Activated naive CD4-positive, alpha-beta T cell treated with anti-CD3 and anti-CD28 coated beads, Interleukin-2, amount 10 ng/mL, durations not matched to agents 7 days and 5 days (primary cell): ENCODE measurements at regions not wholly inside any gene's neighbourhood (a gene's known extent, or its start where the extent isn't known, plus 50 kb on each side); places are given as distances from the start of the nearest gene placed in this dataset.
"Not testable (repeated sequence)": the region's sequence is repeated elsewhere in the genome, so short reads cannot be mapped to it uniquely, and the experiment has no call there.

Experiments
- CTCF ChIA-PET: fragments of 350-600 bp; sonication (Branson Sonifier 250); formaldehyde crosslinking; loops from one replicate; lab custom pipeline; 2021; ENCODE audit warnings: antibody characterized with exemption; lab: Charles Lee
- DNase-seq: peaks from one replicate; pipeline ENCODE4 v3.0.0-alpha.2; 2020
- H3K27ac Mint-ChIP-seq: one replicate; pipeline ENCODE4 v1.8.0; 2021; ENCODE audit warnings: mild to moderate bottlenecking, moderate library complexity, mixed read lengths
- H3K27me3 Mint-ChIP-seq: one replicate; pipeline ENCODE4 v1.8.0; 2021; ENCODE audit warnings: mild to moderate bottlenecking, mixed read lengths
- H3K36me3 Mint-ChIP-seq: one replicate; pipeline ENCODE4 v1.8.0; 2021; ENCODE audit warnings: mixed read lengths
- H3K4me1 Mint-ChIP-seq: one replicate; pipeline ENCODE4 v1.8.0; 2021; ENCODE audit warnings: mixed read lengths
- H3K4me3 Mint-ChIP-seq: one replicate; pipeline ENCODE4 v1.8.0; 2021; ENCODE audit warnings: mild to moderate bottlenecking, moderate library complexity, mixed read lengths
- H3K9me3 Mint-ChIP-seq: one replicate; pipeline ENCODE4 v1.8.0; 2021; ENCODE audit warnings: mixed read lengths

DNA sequence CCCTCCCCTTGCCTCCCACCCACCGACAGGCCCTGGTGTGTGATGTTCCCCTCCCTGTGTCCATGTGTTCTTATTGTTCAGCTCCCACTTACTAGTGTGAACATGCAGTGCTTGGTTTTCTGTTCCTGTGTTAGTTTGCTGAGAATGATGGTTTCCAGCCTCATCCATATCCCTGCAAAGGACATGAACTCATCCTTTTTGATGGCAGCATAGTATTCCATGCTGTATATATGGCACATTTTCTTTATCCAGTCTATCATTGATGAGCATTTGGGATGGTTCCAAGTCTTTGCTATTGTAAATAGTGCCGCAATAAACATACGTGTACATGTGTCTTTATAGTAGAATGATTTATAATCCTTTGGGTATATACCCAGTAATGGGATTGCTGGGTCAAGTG lies 538.1 kb upstream of the ZNF804A start:
- not testable (repeated sequence) for H3K4me1 Mint-ChIP-seq, DNase-seq, H3K27me3 Mint-ChIP-seq, H3K27ac Mint-ChIP-seq, H3K36me3 Mint-ChIP-seq, H3K4me3 Mint-ChIP-seq
- CTCF ChIA-PET: interaction anchor here (0.6 kb wide), 1 partner anchor 1866 kb away, joined by 3 read pairs; no protein-coding TSS in a partner anchor
- peaks cover 13% of the 10 kb centered on the region for H3K9me3 Mint-ChIP-seq

DNA sequence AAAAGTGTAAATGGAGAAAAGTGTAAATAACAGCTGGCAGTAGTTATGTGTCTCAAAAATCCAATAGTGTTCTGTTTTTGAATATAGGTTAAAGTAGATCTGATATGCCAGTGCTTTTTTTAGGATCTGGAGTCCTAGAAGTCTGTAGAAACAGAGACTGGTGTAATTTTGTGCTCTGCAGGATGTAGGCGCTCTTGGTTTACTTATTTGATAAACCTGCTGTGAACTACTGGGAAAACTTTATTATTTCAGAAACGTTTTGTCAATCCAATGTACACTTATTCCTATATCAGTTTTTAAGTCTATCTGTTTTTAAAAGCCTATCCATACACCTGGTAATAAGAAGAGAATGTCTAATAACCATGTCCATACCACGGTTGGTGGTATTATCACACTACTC lies 530.8 kb upstream of the ZNF804A start:
- Mint-ChIP-seq H3K27me3 (no peaks in the 10 kb centered on the region), H3K27ac (no peak overlapping the region), H3K4me1 (no peaks in the 10 kb centered on the region), H3K9me3 (peaks cover 14% of the 10 kb centered on the region), H3K36me3 (no peaks in the 10 kb centered on the region), H3K4me3 (no peak overlapping the region)
- DNase-seq: no peak
- CTCF ChIA-PET: interaction anchor here (0.6 kb wide), 1 partner anchor 99 kb away, joined by 3 read pairs; no protein-coding TSS in a partner anchor

DNA sequence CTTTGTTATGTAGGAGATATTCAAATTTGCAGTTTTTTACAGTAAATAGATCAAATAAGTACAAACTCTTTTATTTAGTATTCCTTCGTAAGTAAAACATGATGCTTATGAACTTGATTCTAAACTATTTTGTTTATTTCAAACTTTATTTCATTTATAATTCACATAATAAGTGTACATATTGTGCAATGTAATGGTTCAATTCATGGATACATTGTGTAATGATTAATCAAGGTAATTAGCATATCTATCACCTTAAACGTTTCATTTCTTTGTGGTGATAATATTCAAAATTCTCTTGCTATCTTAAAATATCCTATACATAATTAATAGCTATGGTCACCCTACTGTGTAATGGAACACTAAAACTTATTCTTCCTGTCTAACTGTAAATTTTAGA lies 525.9 kb upstream of the ZNF804A start:
- CTCF ChIA-PET: no interaction called here
- Mint-ChIP-seq H3K36me3 (no peaks in the 10 kb centered on the region), H3K27ac (no peak overlapping the region), H3K9me3 (peaks cover 4% of the 10 kb centered on the region), H3K27me3 (no peaks in the 10 kb centered on the region), H3K4me3 (no peak overlapping the region), H3K4me1 (no peaks in the 10 kb centered on the region)
- no peak for DNase-seq

DNA sequence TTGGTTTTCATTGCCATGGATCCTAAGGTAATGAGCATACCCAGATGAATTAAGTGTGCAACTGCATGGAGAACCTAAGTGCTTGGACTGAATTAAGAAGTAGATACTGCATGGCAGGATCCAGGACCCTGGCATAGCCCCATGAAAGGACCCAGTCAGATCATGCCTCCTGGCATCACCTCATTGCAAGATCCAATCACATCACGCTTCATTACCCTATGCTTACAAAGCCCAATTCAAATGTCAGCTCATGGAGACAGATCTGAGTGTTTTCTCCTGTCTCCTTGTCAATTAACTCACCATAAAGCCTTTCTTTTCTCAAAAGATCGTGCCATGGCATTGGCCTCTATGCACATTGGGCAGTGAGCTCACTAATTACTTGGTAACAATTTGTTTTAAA lies 519.8 kb upstream of the ZNF804A start:
- CTCF ChIA-PET: no interaction called here
- Mint-ChIP-seq H3K27ac (no peak overlapping the region), H3K36me3 (no peaks in the 10 kb centered on the region), H3K4me1 (no peaks in the 10 kb centered on the region), H3K9me3 (peaks cover 5% of the 10 kb centered on the region), H3K4me3 (no peak overlapping the region), H3K27me3 (no peaks in the 10 kb centered on the region)
- DNase-seq: no peak

DNA sequence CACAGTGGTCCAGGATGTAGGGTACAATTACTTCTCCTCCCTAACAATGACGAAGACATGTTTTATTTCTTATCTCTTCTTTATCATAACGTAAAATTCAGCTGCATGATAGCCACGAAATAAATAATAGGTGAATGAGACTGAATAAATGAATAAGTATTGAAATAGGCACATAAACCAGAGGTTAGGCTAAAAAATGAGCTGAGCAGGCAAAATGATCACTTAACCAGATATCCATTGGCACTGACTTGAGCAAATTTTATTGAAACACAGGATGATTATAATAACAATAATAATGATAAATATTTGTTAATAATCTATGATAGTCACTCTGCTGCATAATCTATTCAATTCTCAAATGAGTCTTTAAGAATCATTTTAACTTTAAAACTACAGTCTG lies 506.9 kb upstream of the ZNF804A start:
- no peak for DNase-seq
- H3K9me3 Mint-ChIP-seq: peaks cover 2% of the 10 kb centered on the region
- H3K27me3 Mint-ChIP-seq: no peaks in the 10 kb centered on the region
- no peaks in the 10 kb centered on the region for H3K36me3 Mint-ChIP-seq
- CTCF ChIA-PET: no interaction called here
- no peak overlapping the region for H3K27ac Mint-ChIP-seq
- no peak overlapping the region for H3K4me3 Mint-ChIP-seq
- no peaks in the 10 kb centered on the region for H3K4me1 Mint-ChIP-seq

DNA sequence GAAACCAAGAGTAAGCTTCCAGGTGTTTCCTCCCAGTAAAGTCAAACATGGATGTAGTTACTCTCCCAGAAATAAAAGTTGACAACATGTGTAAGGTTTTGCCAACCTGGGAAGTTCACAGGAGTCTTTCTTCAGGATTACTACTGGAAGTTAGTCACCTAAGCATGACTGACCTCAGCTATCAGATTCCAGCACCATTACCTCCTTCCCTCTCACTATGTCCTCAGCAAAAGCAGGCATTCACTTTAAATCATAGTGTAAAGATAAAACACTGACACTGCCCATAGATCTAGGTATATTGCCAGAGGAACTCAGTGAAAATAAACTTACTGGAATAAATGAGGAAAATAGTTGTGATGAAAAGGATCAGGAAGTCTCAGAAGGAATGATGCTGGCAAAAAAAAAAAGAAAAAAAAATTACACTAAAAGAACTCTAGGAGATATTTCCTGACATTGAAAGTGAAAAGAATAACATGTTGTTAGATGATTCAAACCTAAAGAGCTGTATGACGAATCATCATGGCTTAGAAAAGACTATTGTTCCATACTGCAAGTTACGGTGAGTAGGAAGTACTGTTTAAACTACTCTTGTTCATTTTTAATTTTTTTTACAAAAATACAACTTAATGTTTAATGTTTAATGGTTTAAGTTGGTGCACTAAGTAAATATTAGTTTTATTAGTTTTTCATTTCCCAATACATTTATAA lies 484.5 kb upstream of the ZNF804A start:
- CTCF ChIA-PET: no interaction called here
- peaks cover 1% of the 10 kb centered on the region for H3K9me3 Mint-ChIP-seq
- H3K4me3 Mint-ChIP-seq: no peak overlapping the region
- no peaks in the 10 kb centered on the region for H3K27me3 Mint-ChIP-seq
- H3K4me1 Mint-ChIP-seq: no peaks in the 10 kb centered on the region
- no peaks in the 10 kb centered on the region for H3K36me3 Mint-ChIP-seq
- H3K27ac Mint-ChIP-seq: no peak overlapping the region
- no peak for DNase-seq

DNA sequence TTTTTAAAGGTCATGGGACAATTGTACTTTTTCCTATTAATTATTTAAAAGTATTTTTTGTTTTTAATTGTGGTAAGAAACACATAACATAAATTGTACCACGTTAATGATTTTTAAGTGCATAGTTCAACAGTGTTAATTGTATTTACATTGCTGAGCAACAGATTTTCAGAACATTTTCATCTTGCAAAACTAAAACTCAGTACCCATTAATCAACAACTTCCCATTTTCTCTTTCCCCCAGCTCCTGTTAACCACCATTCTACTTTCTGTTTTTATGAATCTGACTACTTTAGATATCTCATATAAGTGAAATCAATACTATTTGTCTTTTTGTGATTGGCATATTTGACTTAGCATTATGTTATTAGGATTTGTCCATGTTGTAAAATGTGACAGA lies 483.9 kb upstream of the ZNF804A start:
- CTCF ChIA-PET: no interaction called here
- Mint-ChIP-seq H3K27me3 (no peaks in the 10 kb centered on the region), H3K27ac (no peak overlapping the region), H3K36me3 (no peaks in the 10 kb centered on the region), H3K9me3 (peaks cover 1% of the 10 kb centered on the region), H3K4me3 (no peak overlapping the region), H3K4me1 (no peaks in the 10 kb centered on the region)
- no peak for DNase-seq

DNA sequence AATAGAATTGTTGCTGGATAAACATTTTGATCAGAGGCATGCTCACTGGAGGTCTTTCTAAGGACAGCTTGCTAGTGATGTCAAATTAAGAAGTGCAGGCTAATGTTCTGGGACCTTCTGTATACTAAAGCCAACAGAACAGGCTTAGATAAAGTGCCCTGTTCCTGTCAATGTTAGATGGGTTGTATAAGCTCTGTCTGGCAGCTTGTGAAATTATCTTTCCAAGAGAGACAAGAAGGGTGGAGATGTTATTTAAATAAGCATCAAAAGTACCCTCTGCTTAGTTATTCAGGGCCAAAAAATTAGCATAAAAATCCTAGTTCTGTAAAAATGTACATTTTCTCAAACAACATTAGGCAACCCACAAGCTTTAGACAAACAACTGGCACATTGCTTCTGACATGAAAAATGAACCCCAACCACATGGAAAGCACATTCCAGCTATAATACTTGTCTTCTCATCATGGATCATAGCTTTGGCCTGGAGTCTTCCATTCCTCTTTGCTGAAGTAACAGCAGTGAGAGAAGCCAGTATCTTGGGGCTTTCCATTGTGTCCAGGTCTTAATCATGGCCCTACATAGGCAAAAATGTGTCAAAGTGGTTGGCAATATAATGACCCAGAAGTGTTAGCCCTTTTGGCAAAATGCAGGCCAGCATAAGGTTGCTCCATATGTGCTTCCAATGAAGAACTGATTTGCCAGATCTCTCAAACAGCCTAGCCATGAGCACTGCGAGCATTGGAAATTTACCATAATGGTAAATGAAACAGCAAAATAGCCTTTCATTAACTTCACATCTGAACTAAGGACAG lies 478.1 kb upstream of the ZNF804A start:
- H3K36me3 Mint-ChIP-seq: no peaks in the 10 kb centered on the region
- H3K4me3 Mint-ChIP-seq: no peak overlapping the region
- CTCF ChIA-PET: no interaction called here
- no peaks in the 10 kb centered on the region for H3K27me3 Mint-ChIP-seq
- peaks cover 1% of the 10 kb centered on the region for H3K9me3 Mint-ChIP-seq
- no peak for DNase-seq
- H3K4me1 Mint-ChIP-seq: no peaks in the 10 kb centered on the region
- no peak overlapping the region for H3K27ac Mint-ChIP-seq

DNA sequence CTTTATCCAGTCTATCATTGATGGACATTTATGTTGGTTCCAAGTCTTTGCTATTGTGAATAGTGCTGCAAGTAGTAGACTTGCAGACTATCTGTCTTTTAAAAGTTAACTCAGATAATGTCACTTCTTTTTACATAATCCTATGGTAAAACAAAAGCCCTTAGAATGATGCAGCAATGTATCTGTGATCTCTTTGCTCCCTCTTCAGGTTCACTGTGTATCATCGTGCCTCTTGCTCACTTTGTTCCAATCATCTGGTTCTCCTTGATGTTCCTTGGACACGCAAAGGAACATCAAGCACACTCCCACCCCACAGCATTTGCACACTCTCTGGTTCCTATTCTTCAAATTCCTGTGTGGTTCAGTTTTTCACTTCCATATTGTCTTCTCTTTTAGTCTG lies 472.5 kb upstream of the ZNF804A start:
- peaks cover 6% of the 10 kb centered on the region for H3K9me3 Mint-ChIP-seq
- no peak overlapping the region for H3K27ac Mint-ChIP-seq
- no peaks in the 10 kb centered on the region for H3K4me1 Mint-ChIP-seq
- CTCF ChIA-PET: no interaction called here
- H3K36me3 Mint-ChIP-seq: no peaks in the 10 kb centered on the region
- no peak overlapping the region for H3K4me3 Mint-ChIP-seq
- H3K27me3 Mint-ChIP-seq: no peaks in the 10 kb centered on the region
- no peak for DNase-seq

DNA sequence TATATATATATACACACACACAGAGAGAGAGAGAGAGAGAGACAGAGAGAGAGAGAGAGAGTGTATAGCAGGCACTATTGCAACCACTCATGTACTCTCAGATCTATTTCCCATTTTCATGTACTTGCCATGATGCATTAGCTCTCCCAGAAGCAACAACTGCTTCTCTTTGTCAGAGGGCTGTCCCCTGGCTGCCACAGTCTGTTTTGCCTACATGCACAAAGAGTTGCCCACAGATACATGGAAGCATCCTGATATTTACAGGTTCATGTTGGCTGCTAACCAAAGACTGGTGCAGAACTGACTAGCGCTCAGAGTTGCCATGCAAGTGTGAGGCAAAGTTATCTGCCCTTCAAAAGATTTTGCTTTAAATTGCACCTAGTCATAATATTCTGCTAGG lies 469.3 kb upstream of the ZNF804A start:
- no peaks in the 10 kb centered on the region for H3K4me1 Mint-ChIP-seq
- H3K4me3 Mint-ChIP-seq: no peak overlapping the region
- no peaks in the 10 kb centered on the region for H3K27me3 Mint-ChIP-seq
- no peak for DNase-seq
- CTCF ChIA-PET: interaction anchor here (0.7 kb wide), 1 partner anchor 44 kb away, joined by 3 read pairs; no protein-coding TSS in a partner anchor
- no peak overlapping the region for H3K27ac Mint-ChIP-seq
- peaks cover 15% of the 10 kb centered on the region for H3K9me3 Mint-ChIP-seq
- no peaks in the 10 kb centered on the region for H3K36me3 Mint-ChIP-seq

DNA sequence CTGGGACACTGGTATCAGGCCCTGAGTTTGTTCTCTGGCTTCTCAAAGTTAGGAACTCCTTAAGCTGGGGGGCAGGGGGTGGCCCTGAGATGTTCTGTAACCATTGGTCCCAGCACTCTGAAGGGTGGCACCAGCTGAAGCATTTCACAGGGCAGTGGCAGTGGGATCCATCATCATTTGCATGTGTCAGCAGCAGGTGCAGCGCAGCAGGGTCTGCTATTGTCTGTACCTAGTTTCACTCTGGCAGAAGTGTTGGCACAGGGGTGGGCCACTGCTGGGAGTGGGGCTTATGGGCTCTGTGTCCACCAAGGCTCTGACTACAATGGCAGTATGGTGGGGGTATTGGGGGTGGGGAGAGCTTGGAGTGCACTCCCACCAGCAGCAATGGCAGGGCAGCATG lies 460.4 kb upstream of the ZNF804A start:
- H3K27me3 Mint-ChIP-seq: no peaks in the 10 kb centered on the region
- DNase-seq: no peak
- H3K4me3 Mint-ChIP-seq: no peak overlapping the region
- CTCF ChIA-PET: no interaction called here
- H3K9me3 Mint-ChIP-seq: peaks cover 10% of the 10 kb centered on the region
- H3K36me3 Mint-ChIP-seq: no peaks in the 10 kb centered on the region
- no peak overlapping the region for H3K27ac Mint-ChIP-seq
- H3K4me1 Mint-ChIP-seq: no peaks in the 10 kb centered on the region

DNA sequence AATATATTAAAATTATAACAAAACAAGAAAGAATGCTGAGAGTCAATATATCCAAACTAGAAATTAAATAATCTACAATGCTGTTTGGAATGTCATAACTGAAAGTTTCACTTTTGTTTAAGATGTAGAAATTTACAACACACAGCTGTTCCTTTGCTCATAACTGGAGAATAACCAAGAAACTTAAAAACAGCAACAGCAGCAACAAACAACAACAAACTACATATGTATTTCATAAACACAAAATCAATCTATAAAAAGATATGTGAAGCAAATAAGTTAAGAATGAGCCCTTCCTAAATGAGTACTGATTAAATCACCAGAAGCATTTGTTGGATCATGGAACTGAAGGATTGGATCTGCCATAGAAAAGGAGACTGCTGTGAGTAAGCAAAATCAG lies 456.5 kb upstream of the ZNF804A start:
- Mint-ChIP-seq H3K4me1 (no peaks in the 10 kb centered on the region), H3K9me3 (no peaks in the 10 kb centered on the region), H3K27me3 (no peaks in the 10 kb centered on the region), H3K36me3 (no peaks in the 10 kb centered on the region), H3K4me3 (no peak overlapping the region), H3K27ac (no peak overlapping the region)
- CTCF ChIA-PET: no interaction called here
- no peak for DNase-seq

DNA sequence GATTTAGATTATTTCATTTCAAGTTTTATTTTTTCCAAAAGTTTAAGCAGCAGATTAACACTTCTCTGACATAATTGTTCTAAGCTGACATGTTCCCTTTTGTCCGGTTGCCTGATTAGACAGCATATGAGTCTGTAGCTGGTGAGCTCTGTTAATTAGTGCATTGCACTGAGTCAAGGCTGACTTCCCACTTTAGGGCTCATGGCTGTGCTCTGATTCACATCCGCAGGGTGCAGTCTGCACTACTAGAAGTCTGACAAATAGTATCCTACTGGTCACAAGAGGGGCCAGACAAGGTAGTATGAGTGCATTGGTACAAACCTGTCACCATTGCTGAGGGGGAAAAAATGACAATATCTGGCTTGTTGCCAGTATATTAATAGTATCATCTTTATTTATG lies 443.9 kb upstream of the ZNF804A start:
- no peaks in the 10 kb centered on the region for H3K27me3 Mint-ChIP-seq
- CTCF ChIA-PET: no interaction called here
- H3K9me3 Mint-ChIP-seq: peaks cover 15% of the 10 kb centered on the region
- H3K4me1 Mint-ChIP-seq: no peaks in the 10 kb centered on the region
- no peak overlapping the region for H3K4me3 Mint-ChIP-seq
- no peak overlapping the region for H3K27ac Mint-ChIP-seq
- DNase-seq: no peak
- no peaks in the 10 kb centered on the region for H3K36me3 Mint-ChIP-seq

DNA sequence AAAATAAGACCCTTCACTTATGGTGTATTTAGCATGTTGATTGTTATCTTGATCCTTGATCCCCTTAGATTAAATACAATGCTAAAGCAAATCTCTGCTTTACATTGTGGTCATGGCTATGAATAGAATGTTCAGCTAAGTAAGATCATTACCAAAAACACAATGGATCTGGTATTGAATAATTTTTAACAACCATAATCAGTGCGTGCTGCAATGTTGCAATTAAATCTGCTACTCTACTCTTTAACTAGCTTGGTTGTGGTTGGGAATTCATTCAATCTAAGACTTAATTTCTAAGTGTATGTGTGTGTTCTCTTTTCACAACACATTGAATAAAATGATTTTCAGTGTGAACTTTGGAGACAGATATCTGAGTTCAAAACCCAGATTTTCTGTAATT lies 442.5 kb upstream of the ZNF804A start:
- DNase-seq: no peak
- Mint-ChIP-seq H3K9me3 (peaks cover 10% of the 10 kb centered on the region), H3K4me3 (no peak overlapping the region), H3K27ac (no peak overlapping the region), H3K4me1 (no peaks in the 10 kb centered on the region), H3K27me3 (no peaks in the 10 kb centered on the region), H3K36me3 (no peaks in the 10 kb centered on the region)
- CTCF ChIA-PET: no interaction called here

DNA sequence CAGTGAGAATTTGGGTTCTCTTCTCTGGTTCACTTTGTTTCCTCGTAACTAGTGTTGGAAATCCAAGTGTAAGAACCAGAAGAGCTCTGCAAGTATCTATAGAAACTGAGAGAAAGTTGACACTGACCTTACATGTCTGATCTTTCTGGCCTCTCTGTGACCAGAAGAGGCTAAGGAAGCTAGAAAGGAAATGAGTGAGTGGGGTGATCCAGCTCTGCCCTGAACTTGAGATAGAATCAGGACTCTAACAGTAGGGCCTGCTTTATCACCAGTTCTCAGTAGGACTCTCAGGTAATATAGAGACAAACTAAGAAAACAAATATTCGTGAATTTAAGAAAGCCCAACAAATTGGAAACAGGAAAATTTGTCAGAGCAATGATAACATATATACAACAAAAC lies 441.2 kb upstream of the ZNF804A start:
- CTCF ChIA-PET: no interaction called here
- Mint-ChIP-seq H3K27ac (no peak overlapping the region), H3K4me3 (no peak overlapping the region), H3K9me3 (peaks cover 5% of the 10 kb centered on the region), H3K4me1 (no peaks in the 10 kb centered on the region), H3K36me3 (no peaks in the 10 kb centered on the region), H3K27me3 (no peaks in the 10 kb centered on the region)
- no peak for DNase-seq
